ENCODE measurements at regions not wholly inside any gene's neighbourhood (a gene's known extent, or its start where the extent isn't known, plus 50 kb on each side); places are given as distances from the start of the nearest gene placed in this dataset.

- no peak for TF ChIP-seq CTCF (IDR thresholded peaks at IDR 0.05)
- no peak overlapping the region for H3K4me3 Mint-ChIP-seq
- H3K4me1 Mint-ChIP-seq (ENCODE audit: low read depth): no peaks in the 10 kb centered on the region; the same call in 1 of the 2 replicates
- no peaks in the 10 kb centered on the region; the same call in 1 of the 2 replicates for H3K9me3 Mint-ChIP-seq
- H3K27me3 Mint-ChIP-seq (ENCODE audit: insufficient read depth): peaks cover 7% of the 10 kb centered on the region
- no peaks in the 10 kb centered on the region for H3K36me3 Mint-ChIP-seq (ENCODE audit: low read depth)
- no peak overlapping the region for H3K27ac Mint-ChIP-seq
- no peak for DNase-seq
Measured at GRCh38 chr7:28343462-28343861, 68.9 kb upstream of the CREB5 start.

GRCh38 chr7:28346256-28346655 lies 66.1 kb upstream of the CREB5 start:
- Mint-ChIP-seq H3K27ac (no peak overlapping the region), H3K4me3 (no peak overlapping the region), H3K9me3 (no peaks in the 10 kb centered on the region; the same call in 1 of the 2 replicates), H3K27me3 (ENCODE audit: insufficient read depth) (peaks cover 8% of the 10 kb centered on the region), H3K4me1 (ENCODE audit: low read depth) (no peaks in the 10 kb centered on the region; the same call in 1 of the 2 replicates), H3K36me3 (ENCODE audit: low read depth) (no peaks in the 10 kb centered on the region)
- no peak for TF ChIP-seq CTCF (IDR thresholded peaks at IDR 0.05)
- no peak for DNase-seq

GRCh38 chr7:28346676-28347363 lies 65.5 kb upstream of the CREB5 start:
- Mint-ChIP-seq H3K4me1 (ENCODE audit: low read depth) (no peaks in the 10 kb centered on the region; the same call in 1 of the 2 replicates), H3K36me3 (ENCODE audit: low read depth) (no peaks in the 10 kb centered on the region), H3K27me3 (ENCODE audit: insufficient read depth) (peaks cover 10% of the 10 kb centered on the region), H3K4me3 (no peak overlapping the region), H3K27ac (no peak overlapping the region), H3K9me3 (no peaks in the 10 kb centered on the region; the same call in 1 of the 2 replicates)
- no peak for DNase-seq
- no peak for TF ChIP-seq CTCF (IDR thresholded peaks at IDR 0.05)

GRCh38 chr7:28347475-28348318 lies 64.6 kb upstream of the CREB5 start:
- H3K9me3 Mint-ChIP-seq: no peaks in the 10 kb centered on the region; the same call in 1 of the 2 replicates
- H3K27ac Mint-ChIP-seq: no peak overlapping the region; the same call in 1 of the 2 replicates
- TF ChIP-seq CTCF (IDR thresholded peaks at IDR 0.05): no peak
- H3K36me3 Mint-ChIP-seq (ENCODE audit: low read depth): no peaks in the 10 kb centered on the region
- no peak overlapping the region for H3K4me3 Mint-ChIP-seq
- no peak for DNase-seq
- peaks cover 10% of the 10 kb centered on the region for H3K27me3 Mint-ChIP-seq (ENCODE audit: insufficient read depth)
- no peaks in the 10 kb centered on the region; the same call in 1 of the 2 replicates for H3K4me1 Mint-ChIP-seq (ENCODE audit: low read depth)

GRCh38 chr7:28348636-28349035 lies 63.7 kb upstream of the CREB5 start:
- Mint-ChIP-seq H3K4me1 (ENCODE audit: low read depth) (no peaks in the 10 kb centered on the region; the same call in 1 of the 2 replicates), H3K4me3 (no peak overlapping the region), H3K27ac (no peak overlapping the region), H3K9me3 (no peaks in the 10 kb centered on the region; the same call in 1 of the 2 replicates), H3K27me3 (ENCODE audit: insufficient read depth) (peaks cover 13% of the 10 kb centered on the region), H3K36me3 (ENCODE audit: low read depth) (no peaks in the 10 kb centered on the region)
- no peak for TF ChIP-seq CTCF (IDR thresholded peaks at IDR 0.05)
- DNase-seq: no peak

Measured in HFFc6 (cell line).